MCF 10A (cell line): ENCODE measurements at regions not wholly inside any gene's neighbourhood (a gene's known extent, or its start where the extent isn't known, plus 50 kb on each side); places are given as distances from the start of the nearest gene placed in this dataset.

Experiments used
- BruUV-seq: library from RNA; stranded (reverse); fragments of 400-500 nt; replicated peaks from 2 replicates; lab custom pipeline; 2021; lab: Mats Ljungman, UMichigan
- CTCF ChIA-PET: fragments of 300-600 bp; sonication (Branson Sonifier 250); formaldehyde crosslinking; extraction: SDS; loops from one replicate; lab custom pipeline; 2021; ENCODE audit warnings: antibody characterized with exemption, inconsistent platforms; lab: Yijun Ruan, JAX
- POLR2A ChIA-PET: fragments of 300-600, 350-650 bp; sonication (Branson Sonifier 250); formaldehyde crosslinking; extraction: SDS; loops from one replicate; lab custom pipeline; 2020; ENCODE audit warnings: antibody characterized with exemption, inconsistent platforms; lab: Yijun Ruan, JAX
- DNase-seq: peaks from one replicate; pipeline ENCODE4 v3.0.0-alpha.2; 2018; ENCODE audit not compliant: unreplicated experiment
- H3K27ac Mint-ChIP-seq: one replicate; pipeline ENCODE4 v1.8.0; 2022; ENCODE audit warnings: mild to moderate bottlenecking, low read depth, mixed read lengths; ENCODE audit not compliant: unreplicated experiment
- H3K27me3 Mint-ChIP-seq: one replicate; pipeline ENCODE4 v1.8.0; 2022; ENCODE audit warnings: mixed read lengths; ENCODE audit not compliant: insufficient read depth, unreplicated experiment
- H3K36me3 Mint-ChIP-seq: one replicate; pipeline ENCODE4 v1.8.0; 2022; ENCODE audit warnings: mild to moderate bottlenecking, moderate library complexity, mixed read lengths; ENCODE audit not compliant: insufficient read depth, unreplicated experiment
- H3K4me1 Mint-ChIP-seq: one replicate; pipeline ENCODE4 v1.8.0; 2022; ENCODE audit warnings: mixed read lengths; ENCODE audit not compliant: insufficient read depth, unreplicated experiment
- H3K4me3 Mint-ChIP-seq: one replicate; pipeline ENCODE4 v1.8.0; 2022; ENCODE audit warnings: mild to moderate bottlenecking, moderate library complexity, mixed read lengths; ENCODE audit not compliant: unreplicated experiment
- H3K9me3 Mint-ChIP-seq: one replicate; pipeline ENCODE4 v1.8.0; 2022; ENCODE audit warnings: mixed read lengths; ENCODE audit not compliant: unreplicated experiment
- intact Hi-C: fragments of 100-400 bp; cut with micrococcal nuclease; formaldehyde crosslinking; loops from 2 replicates; pipeline ENCODE4 v1.14.1; 2022
- TF ChIP-seq, protein P1 (sequence below): fragments of 200-600 bp; IDR thresholded peaks from one replicate; pipeline ENCODE4 v1.8.0; 2022; ENCODE audit warnings: antibody characterized with exemption, mild to moderate bottlenecking; ENCODE audit not compliant: unreplicated experiment

DNA sequence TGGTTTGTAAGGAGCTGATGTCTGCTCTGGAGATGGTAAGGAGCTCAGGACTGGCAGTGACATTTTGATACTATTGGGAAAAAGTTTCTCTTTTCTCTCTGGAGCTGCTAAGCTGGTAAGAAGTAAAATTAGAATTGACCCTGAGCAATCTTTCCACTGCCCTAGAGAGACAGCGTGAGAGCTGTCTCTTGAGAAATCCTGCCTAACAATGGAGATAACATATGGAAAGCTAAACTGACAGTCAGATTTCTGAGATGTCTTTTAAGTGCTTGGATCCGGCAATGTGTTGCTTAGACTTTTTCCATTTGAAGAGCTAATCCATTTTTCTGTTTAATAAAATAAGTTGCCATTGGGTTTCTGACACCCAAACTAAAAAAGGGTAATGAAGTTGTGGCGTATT is 302.4 kb downstream of the KCNS3 start:
- H3K4me3 Mint-ChIP-seq, result no peak overlapping the region
- H3K27ac Mint-ChIP-seq, result no peak overlapping the region
- ChIA-PET POLR2A (interaction anchor here (1.2 kb wide), 1 partner anchor 9 kb away, joined by 3 read pairs; no protein-coding TSS in a partner anchor), CTCF (interaction anchor here (0.6 to 8.0 kb wide), 16 partner anchors 10 to 456 kb away, joined by 3 to 74 read pairs (median 4); no protein-coding TSS in a partner anchor)
- H3K27me3 Mint-ChIP-seq, result peaks cover 11% of the 10 kb centered on the region
- BruUV-seq, result no TSS peak
- H3K36me3 Mint-ChIP-seq, result no peaks in the 10 kb centered on the region
- intact Hi-C loops, result no loop called here
- TF ChIP-seq, protein P1, sequence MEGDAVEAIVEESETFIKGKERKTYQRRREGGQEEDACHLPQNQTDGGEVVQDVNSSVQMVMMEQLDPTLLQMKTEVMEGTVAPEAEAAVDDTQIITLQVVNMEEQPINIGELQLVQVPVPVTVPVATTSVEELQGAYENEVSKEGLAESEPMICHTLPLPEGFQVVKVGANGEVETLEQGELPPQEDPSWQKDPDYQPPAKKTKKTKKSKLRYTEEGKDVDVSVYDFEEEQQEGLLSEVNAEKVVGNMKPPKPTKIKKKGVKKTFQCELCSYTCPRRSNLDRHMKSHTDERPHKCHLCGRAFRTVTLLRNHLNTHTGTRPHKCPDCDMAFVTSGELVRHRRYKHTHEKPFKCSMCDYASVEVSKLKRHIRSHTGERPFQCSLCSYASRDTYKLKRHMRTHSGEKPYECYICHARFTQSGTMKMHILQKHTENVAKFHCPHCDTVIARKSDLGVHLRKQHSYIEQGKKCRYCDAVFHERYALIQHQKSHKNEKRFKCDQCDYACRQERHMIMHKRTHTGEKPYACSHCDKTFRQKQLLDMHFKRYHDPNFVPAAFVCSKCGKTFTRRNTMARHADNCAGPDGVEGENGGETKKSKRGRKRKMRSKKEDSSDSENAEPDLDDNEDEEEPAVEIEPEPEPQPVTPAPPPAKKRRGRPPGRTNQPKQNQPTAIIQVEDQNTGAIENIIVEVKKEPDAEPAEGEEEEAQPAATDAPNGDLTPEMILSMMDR, result no peak
- no peak for DNase-seq
- no peaks in the 10 kb centered on the region for H3K9me3 Mint-ChIP-seq
- no peaks in the 10 kb centered on the region for H3K4me1 Mint-ChIP-seq

DNA sequence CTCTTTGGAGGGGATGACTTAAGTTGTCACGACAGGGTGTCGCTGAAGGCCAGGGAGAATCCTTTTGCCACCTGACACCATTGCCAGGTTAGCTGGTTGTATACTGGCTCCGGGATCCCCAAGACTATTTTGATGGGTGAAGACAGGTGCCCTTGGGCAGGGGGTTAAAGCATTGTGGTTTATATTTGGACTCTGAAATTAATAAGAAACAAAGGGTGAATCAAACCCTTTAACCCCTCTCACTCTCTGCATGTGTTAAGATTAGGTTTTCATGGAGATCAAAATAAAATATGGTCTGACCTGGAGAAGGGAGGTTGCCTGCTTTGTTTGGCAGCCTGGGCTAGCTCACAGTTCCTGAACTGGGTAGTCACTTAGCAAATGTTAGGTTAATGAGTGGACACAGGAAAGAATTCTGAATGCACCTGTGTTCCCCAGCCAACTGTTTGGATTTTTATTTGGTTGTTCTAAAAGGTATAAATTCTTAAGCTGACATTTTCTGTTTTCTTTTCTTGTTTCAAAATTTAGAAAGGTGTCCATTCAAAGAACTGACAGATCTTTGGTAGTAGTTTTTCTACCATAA is 301.7 kb downstream of the KCNS3 start:
- DNase-seq, result no peak
- H3K36me3 Mint-ChIP-seq, result no peaks in the 10 kb centered on the region
- H3K27ac Mint-ChIP-seq, result no peak overlapping the region
- BruUV-seq, result no TSS peak
- ChIA-PET POLR2A (interaction anchor here (1.2 kb wide), 1 partner anchor 8 kb away, joined by 3 read pairs; no protein-coding TSS in a partner anchor), CTCF (interaction anchor here (0.6 to 8.0 kb wide), 15 partner anchors 19 to 960 kb away, joined by 3 to 74 read pairs (median 4); no protein-coding TSS in a partner anchor)
- H3K4me1 Mint-ChIP-seq, result no peaks in the 10 kb centered on the region
- intact Hi-C loops, result no loop called here
- TF ChIP-seq, protein P1, result no peak
- H3K9me3 Mint-ChIP-seq, result no peaks in the 10 kb centered on the region
- H3K27me3 Mint-ChIP-seq, result peaks cover 11% of the 10 kb centered on the region
- H3K4me3 Mint-ChIP-seq, result no peak overlapping the region

DNA sequence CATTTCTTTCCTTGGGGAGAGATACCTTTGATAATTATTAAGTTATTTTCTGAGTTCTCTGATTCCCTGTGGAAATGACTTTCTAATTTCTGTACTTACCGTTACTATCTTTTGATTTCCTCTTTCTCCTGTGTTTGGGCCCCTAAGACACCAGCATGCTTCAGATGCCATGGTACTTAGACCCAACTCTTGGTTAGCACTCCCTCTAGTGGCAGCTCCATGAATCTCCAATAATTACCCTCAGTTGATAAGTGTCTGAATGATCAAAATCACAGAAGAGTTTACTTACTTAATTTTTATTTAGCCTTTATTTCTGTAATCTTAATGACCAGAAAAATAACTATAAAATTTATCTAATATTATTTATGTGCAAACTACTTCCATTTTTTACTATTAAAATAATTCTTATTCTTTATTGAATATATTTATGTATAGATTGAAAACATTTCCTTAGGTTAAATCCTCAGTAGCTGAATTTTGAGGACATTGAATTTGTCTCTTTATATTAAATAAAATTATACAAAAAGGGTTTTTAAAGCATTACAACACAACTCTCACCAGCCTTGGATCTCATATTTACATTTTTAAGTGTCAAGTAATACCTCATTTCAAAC is 300.4 kb downstream of the KCNS3 start:
- H3K27me3 Mint-ChIP-seq, result peaks cover 11% of the 10 kb centered on the region
- intact Hi-C loops, result loop anchor here (1.0 to 2.0 kb wide), 4 partner anchors 200 to 460 kb away; no protein-coding TSS in a partner anchor
- ChIA-PET POLR2A (no interaction called here), CTCF (interaction anchor here (0.5 to 8.0 kb wide), 19 partner anchors 8 to 1180 kb away, joined by 3 to 74 read pairs (median 3); partner anchors contain the start of genes KCNS3 and OSR1)
- no peak overlapping the region for H3K4me3 Mint-ChIP-seq
- TF ChIP-seq, protein P1, result peak; percentile 77
- no peak overlapping the region for H3K27ac Mint-ChIP-seq
- no peaks in the 10 kb centered on the region for H3K36me3 Mint-ChIP-seq
- DNase-seq, result peak; percentile 74
- no TSS peak for BruUV-seq
- H3K9me3 Mint-ChIP-seq, result no peaks in the 10 kb centered on the region
- H3K4me1 Mint-ChIP-seq, result no peaks in the 10 kb centered on the region

DNA sequence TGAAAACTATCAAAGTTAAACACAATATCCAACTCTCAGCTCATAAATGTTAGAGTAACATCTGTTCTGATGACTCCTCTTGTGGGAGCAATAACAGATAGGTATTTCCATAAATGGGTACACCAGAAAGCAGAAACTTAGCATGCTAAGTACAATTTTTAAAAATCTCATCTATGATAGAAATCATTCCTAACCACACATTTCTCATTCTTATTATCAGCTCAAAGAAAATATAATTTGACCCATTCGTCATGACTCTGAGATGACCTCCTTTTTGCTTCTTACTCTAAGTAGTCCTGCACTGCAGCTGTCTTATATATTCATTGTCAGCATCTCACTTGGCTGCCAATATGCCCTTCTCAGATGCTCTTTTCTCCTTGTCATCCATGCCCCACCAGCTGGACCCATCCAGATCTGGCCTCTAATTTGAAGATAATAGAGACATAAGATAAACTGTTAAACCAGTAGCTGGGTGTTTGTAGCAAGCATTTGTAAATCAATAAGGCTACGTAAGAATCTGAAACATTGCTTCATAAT is 298.3 kb downstream of the KCNS3 start:
- intact Hi-C loops, result no loop called here

More for the DNA sequence above, 298.3 kb downstream of the KCNS3 start:
- Mint-ChIP-seq H3K4me3 (no peak overlapping the region), H3K27me3 (peaks cover 8% of the 10 kb centered on the region), H3K36me3 (no peaks in the 10 kb centered on the region), H3K4me1 (peaks cover 6% of the 10 kb centered on the region), H3K9me3 (no peaks in the 10 kb centered on the region), H3K27ac (no peak overlapping the region)
- no TSS peak for BruUV-seq
- TF ChIP-seq, protein P1, result no peak
- ChIA-PET CTCF (interaction anchor here (0.6 to 8.0 kb wide), 12 partner anchors 9 to 457 kb away, joined by 3 to 74 read pairs (median 8); partner anchors contain the start of gene KCNS3), POLR2A (interaction anchor here (0.7 to 0.8 kb wide), 2 partner anchors 276 to 745 kb away, joined by 3 read pairs; no protein-coding TSS in a partner anchor)
- DNase-seq, result no peak
